NCI-H1105 (cell line): ENCODE measurements at regions not wholly inside any gene's neighbourhood (a gene's known extent, or its start where the extent isn't known, plus 50 kb on each side); places are given as distances from the start of the nearest gene placed in this dataset.

ENCODE experiments used
- DNase-seq: peaks from one replicate; lab custom pipeline; 2025; lab: John Stamatoyannopoulos, UW

GRCh38 chr13:111456452-111457230 is 136.2 kb downstream of the TEX29 start:
- no peak for DNase-seq

- no peak for DNase-seq
Measured at GRCh38 chr13:111458001-111458531, 137.6 kb downstream of the TEX29 start.

- no peak for DNase-seq
Measured at GRCh38 chr13:111458739-111459138, 138.3 kb downstream of the TEX29 start.

GRCh38 chr13:111459803-111460547 is 139.5 kb downstream of the TEX29 start:
- DNase-seq, result no peak

- peak; percentile 91 for DNase-seq
Measured at GRCh38 chr13:111460548-111461444, 140.4 kb downstream of the TEX29 start.

GRCh38 chr13:111461445-111462149 is 141.2 kb downstream of the TEX29 start:
- no peak for DNase-seq

GRCh38 chr13:111462221-111462764 is 141.9 kb downstream of the TEX29 start:
- DNase-seq, result no peak

GRCh38 chr13:111462944-111463343 is 142.5 kb downstream of the TEX29 start:
- DNase-seq, result no peak

GRCh38 chr13:111467111-111467890 is 146.9 kb downstream of the TEX29 start:
- no peak for DNase-seq

GRCh38 chr13:111468037-111468959 is 147.9 kb downstream of the TEX29 start:
- DNase-seq, result no peak

GRCh38 chr13:111469450-111469849 is 149.0 kb downstream of the TEX29 start:
- DNase-seq, result no peak

GRCh38 chr13:111469916-111470506 is 149.6 kb downstream of the TEX29 start:
- DNase-seq, result no peak

GRCh38 chr13:111470933-111471332 is 150.5 kb downstream of the TEX29 start:
- no peak for DNase-seq

GRCh38 chr13:111472083-111472482 is 151.6 kb downstream of the TEX29 start:
- no peak for DNase-seq

- no peak for DNase-seq
Measured at GRCh38 chr13:111472559-111473460, 152.4 kb downstream of the TEX29 start.

- DNase-seq, result peak; percentile 63
Measured at GRCh38 chr13:111474136-111475002, 153.9 kb downstream of the TEX29 start.

GRCh38 chr13:111475488-111475887 is 155.0 kb downstream of the TEX29 start:
- no peak for DNase-seq
